ENCODE measurements at regions not wholly inside any gene's neighbourhood (a gene's known extent, or its start where the extent isn't known, plus 50 kb on each side); places are given as distances from the start of the nearest gene placed in this dataset.

DNA sequence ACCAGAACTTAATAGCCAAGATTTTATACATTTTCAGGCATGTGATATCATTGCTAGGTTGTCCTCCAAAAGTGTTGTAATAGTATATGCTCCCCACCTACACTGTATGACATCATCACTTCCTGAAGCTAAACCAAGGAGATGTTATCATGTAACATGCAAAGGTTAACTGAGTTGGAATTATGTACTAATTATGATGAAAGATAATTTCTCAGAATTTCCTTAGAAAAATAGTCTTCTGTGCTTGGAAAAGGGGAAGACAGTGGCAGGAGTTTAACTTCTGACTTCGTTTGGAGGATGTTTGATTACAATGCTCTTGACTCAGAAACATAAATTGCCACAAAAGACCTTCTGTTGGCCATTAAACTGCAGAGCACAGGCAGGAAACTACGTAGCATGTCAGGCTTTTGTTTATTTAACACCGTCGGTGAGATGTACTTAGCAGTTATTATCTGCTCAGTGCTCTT, 83.6 kb upstream of the GUCY1A1 start:
- Histone ChIP-seq H3K79me1 (replicated peaks; ENCODE audit: low read length, poor library complexity, severe bottlenecking) (no peaks in the 10 kb centered on the region), H3K4me2 (ENCODE audit: low read length, poor library complexity, severe bottlenecking) (no peak overlapping the region), H3K9ac (ENCODE audit: low read length) (peak overlapping the region; percentile 10), H4K91ac (ENCODE audit: low read length) (no peak overlapping the region), H2BK15ac (ENCODE audit: low read depth, poor library complexity, severe bottlenecking) (no peak overlapping the region), H3K23ac (ENCODE audit: low read length in 2 of 2) (no peak overlapping the region), H3K27me3 (ENCODE audit: control insufficient read depth in 1 of 2, insufficient read depth in 1 of 2, low read length in 2 of 2) (no peaks in the 10 kb centered on the region), H2AFZ (ENCODE audit: low read depth, low read length) (no peak overlapping the region), H3K36me3 (ENCODE audit: control insufficient read depth in 1 of 2, insufficient read depth in 2 of 2, low read depth in 1 of 2, low read length in 2 of 2) (no peaks in the 10 kb centered on the region), H2BK12ac (ENCODE audit: low read length in 2 of 2) (no peak overlapping the region), H2AK5ac (ENCODE audit: low read length, severe bottlenecking) (no peak overlapping the region), H3K4ac (ENCODE audit: low read depth in 1 of 2, low read length in 2 of 2) (no peak overlapping the region), H2BK5ac (ENCODE audit: low read depth, low read length, poor library complexity, severe bottlenecking) (no peak overlapping the region), H3K4me1 (ENCODE audit: control insufficient read depth, insufficient read depth, low read depth, low read length) (no peaks in the 10 kb centered on the region), H3K14ac (ENCODE audit: low read length in 2 of 2) (no peak overlapping the region), H2BK120ac (ENCODE audit: low read depth, low read length) (no peak overlapping the region), H3K9me3 (ENCODE audit: control insufficient read depth, low read length) (no peaks in the 10 kb centered on the region), H4K8ac (ENCODE audit: low read length) (no peak overlapping the region), H3K4me3 (ENCODE audit: insufficient read depth in 1 of 2, low read depth in 1 of 2, low read length in 2 of 2) (no peak overlapping the region), H3K18ac (ENCODE audit: low read depth in 1 of 2, low read length in 2 of 2) (no peak overlapping the region), H3K27ac (ENCODE audit: low read length, poor library complexity, severe bottlenecking) (peak overlapping the region; percentile 4)
- DNase-seq: peak; percentile 82
- 3% methylated on average over 4 of the region's 4 CpGs for WGBS

DNA sequence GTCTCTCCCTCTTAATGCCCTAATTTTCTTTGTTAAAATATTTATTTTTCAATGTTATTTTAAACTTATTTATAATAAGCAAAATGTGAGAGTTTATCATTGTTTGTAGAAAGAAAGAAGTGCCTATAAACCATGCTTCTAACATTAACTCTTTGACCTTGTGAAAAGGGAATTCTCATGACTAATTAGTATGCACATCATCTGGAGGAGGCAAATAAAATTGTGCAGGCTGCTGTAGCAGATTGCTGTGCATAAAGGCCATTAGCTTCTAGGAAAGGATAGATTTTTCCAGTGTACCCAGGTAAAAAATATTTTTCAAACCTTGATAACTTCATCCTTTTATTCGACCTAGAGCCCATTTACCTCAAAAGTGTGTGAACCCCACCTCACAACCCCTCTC, 84.6 kb upstream of the GUCY1A1 start:
- no peak overlapping the region for H4K8ac ChIP-seq (ENCODE audit: low read length)
- H3K4me2 ChIP-seq (ENCODE audit: low read length, poor library complexity, severe bottlenecking): no peak overlapping the region

DNA sequence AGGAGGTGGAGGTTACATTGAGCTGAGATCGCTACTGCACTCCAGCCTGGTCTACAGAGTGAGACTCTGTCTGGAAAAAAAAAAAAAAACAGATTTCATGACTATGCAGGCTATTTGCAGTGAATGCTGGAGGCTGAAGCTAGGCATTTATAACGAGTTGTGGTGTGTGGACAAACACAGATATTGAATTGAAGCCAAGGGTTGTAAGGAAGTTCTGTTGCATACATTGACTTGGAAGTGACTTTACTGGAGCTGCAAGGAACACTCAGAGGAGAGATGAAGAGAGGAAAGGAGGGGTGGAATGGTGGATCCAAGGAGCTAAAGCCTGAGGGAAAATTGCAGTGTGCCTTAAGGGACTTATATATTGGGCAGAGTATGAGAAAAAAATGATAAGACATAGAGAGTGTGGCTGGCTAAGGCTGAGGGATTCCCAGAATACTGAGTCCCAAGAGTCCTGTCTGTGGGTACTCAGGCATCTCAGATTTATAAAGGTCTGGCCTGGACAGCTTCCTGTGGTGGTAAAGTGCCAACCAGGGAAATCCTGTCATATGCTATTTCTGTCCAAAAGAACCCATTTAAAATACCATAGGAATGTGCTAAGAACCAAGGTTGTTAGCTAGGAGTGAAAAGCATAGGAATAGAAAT, 87.8 kb upstream of the GUCY1A1 start:
- Histone ChIP-seq H2BK12ac (ENCODE audit: low read length in 2 of 2) (peak overlapping the region in 1 of 2 experiments; percentile 63), H2BK120ac (ENCODE audit: low read depth, low read length) (no peak overlapping the region)
- WGBS: 57% methylated on average over 2 of the region's 2 CpGs

More for the DNA sequence above, 84.6 kb upstream of the GUCY1A1 start:
- H2AK5ac ChIP-seq (ENCODE audit: low read length, severe bottlenecking): no peak overlapping the region
- H2BK5ac ChIP-seq (ENCODE audit: low read depth, low read length, poor library complexity, severe bottlenecking): no peak overlapping the region
- H3K4me3 ChIP-seq (ENCODE audit: insufficient read depth in 1 of 2, low read depth in 1 of 2, low read length in 2 of 2): no peak overlapping the region
- WGBS: 60% methylated on average over 1 of the region's 1 CpG
- no peak overlapping the region for H3K23ac ChIP-seq (ENCODE audit: low read length in 2 of 2)
- H2BK120ac ChIP-seq (ENCODE audit: low read depth, low read length): no peak overlapping the region
- H3K27me3 ChIP-seq (ENCODE audit: control insufficient read depth in 1 of 2, insufficient read depth in 1 of 2, low read length in 2 of 2): no peaks in the 10 kb centered on the region
- H4K91ac ChIP-seq (ENCODE audit: low read length): no peak overlapping the region
- H3K27ac ChIP-seq (ENCODE audit: low read length, poor library complexity, severe bottlenecking): no peak overlapping the region
- no peak overlapping the region for H3K14ac ChIP-seq (ENCODE audit: low read length in 2 of 2)
- no peaks in the 10 kb centered on the region for H3K36me3 ChIP-seq (ENCODE audit: control insufficient read depth in 1 of 2, insufficient read depth in 2 of 2, low read depth in 1 of 2, low read length in 2 of 2)
- no peak overlapping the region for H3K9ac ChIP-seq (ENCODE audit: low read length)
- no peak overlapping the region for H2BK15ac ChIP-seq (ENCODE audit: low read depth, poor library complexity, severe bottlenecking)
- H3K18ac ChIP-seq (ENCODE audit: low read depth in 1 of 2, low read length in 2 of 2): no peak overlapping the region
- no peak for DNase-seq
- no peaks in the 10 kb centered on the region for H3K9me3 ChIP-seq (ENCODE audit: control insufficient read depth, low read length)
- no peak overlapping the region for H2AFZ ChIP-seq (ENCODE audit: low read depth, low read length)
- no peaks in the 10 kb centered on the region for H3K4me1 ChIP-seq (ENCODE audit: control insufficient read depth, insufficient read depth, low read depth, low read length)
- H3K79me1 ChIP-seq (replicated peaks; ENCODE audit: low read length, poor library complexity, severe bottlenecking): no peaks in the 10 kb centered on the region
- no peak overlapping the region for H3K4ac ChIP-seq (ENCODE audit: low read depth in 1 of 2, low read length in 2 of 2)
- H2BK12ac ChIP-seq (ENCODE audit: low read length in 2 of 2): no peak overlapping the region

DNA sequence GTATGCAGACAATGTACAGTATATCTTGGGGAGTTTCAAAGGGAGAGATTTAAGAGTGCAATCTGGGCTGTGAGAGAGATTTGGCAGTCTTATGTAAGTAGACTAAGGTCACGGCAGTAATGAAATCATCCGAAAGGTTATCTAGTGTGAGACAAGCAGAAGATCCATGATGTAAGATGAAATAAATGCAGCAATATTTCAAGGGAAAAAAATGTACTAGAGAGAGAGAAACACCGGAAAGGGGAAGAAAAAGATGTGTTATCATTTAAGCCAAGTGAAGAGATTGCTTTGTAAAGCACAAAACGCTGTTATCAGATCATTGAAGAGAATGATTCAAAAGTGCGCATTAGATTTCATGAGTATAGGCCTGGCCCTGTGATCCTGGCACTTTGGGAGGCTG, 88.4 kb upstream of the GUCY1A1 start:
- no peak overlapping the region for H3K9ac ChIP-seq (ENCODE audit: low read length)
- no peak overlapping the region for H2AK5ac ChIP-seq (ENCODE audit: low read length, severe bottlenecking)
- H2BK12ac ChIP-seq (ENCODE audit: low read length in 2 of 2): no peak overlapping the region
- no peaks in the 10 kb centered on the region for H3K9me3 ChIP-seq (ENCODE audit: control insufficient read depth, low read length)
- DNase-seq: no peak
- H3K14ac ChIP-seq (ENCODE audit: low read length in 2 of 2): no peak overlapping the region
- H3K23ac ChIP-seq (ENCODE audit: low read length in 2 of 2): no peak overlapping the region
- WGBS: 82% methylated on average over 5 of the region's 5 CpGs
- no peak overlapping the region for H3K18ac ChIP-seq (ENCODE audit: low read depth in 1 of 2, low read length in 2 of 2)
- H3K4me2 ChIP-seq (ENCODE audit: low read length, poor library complexity, severe bottlenecking): no peak overlapping the region
- H3K4me3 ChIP-seq (ENCODE audit: insufficient read depth in 1 of 2, low read depth in 1 of 2, low read length in 2 of 2): no peak overlapping the region
- no peak overlapping the region for H4K91ac ChIP-seq (ENCODE audit: low read length)
- H3K4ac ChIP-seq (ENCODE audit: low read depth in 1 of 2, low read length in 2 of 2): no peak overlapping the region
- H4K8ac ChIP-seq (ENCODE audit: low read length): no peak overlapping the region
- H2BK15ac ChIP-seq (ENCODE audit: low read depth, poor library complexity, severe bottlenecking): no peak overlapping the region
- H3K79me1 ChIP-seq (replicated peaks; ENCODE audit: low read length, poor library complexity, severe bottlenecking): no peaks in the 10 kb centered on the region
- no peaks in the 10 kb centered on the region for H3K27me3 ChIP-seq (ENCODE audit: control insufficient read depth in 1 of 2, insufficient read depth in 1 of 2, low read length in 2 of 2)
- H3K27ac ChIP-seq (ENCODE audit: low read length, poor library complexity, severe bottlenecking): no peak overlapping the region
- no peak overlapping the region for H2BK5ac ChIP-seq (ENCODE audit: low read depth, low read length, poor library complexity, severe bottlenecking)
- no peak overlapping the region for H2AFZ ChIP-seq (ENCODE audit: low read depth, low read length)
- no peak overlapping the region for H2BK120ac ChIP-seq (ENCODE audit: low read depth, low read length)
- no peaks in the 10 kb centered on the region for H3K4me1 ChIP-seq (ENCODE audit: control insufficient read depth, insufficient read depth, low read depth, low read length)
- H3K36me3 ChIP-seq (ENCODE audit: control insufficient read depth in 1 of 2, insufficient read depth in 2 of 2, low read depth in 1 of 2, low read length in 2 of 2): no peaks in the 10 kb centered on the region

More for the DNA sequence above, 87.8 kb upstream of the GUCY1A1 start:
- H2AFZ ChIP-seq (ENCODE audit: low read depth, low read length): no peak overlapping the region
- H3K27me3 ChIP-seq (ENCODE audit: control insufficient read depth in 1 of 2, insufficient read depth in 1 of 2, low read length in 2 of 2): no peaks in the 10 kb centered on the region
- no peak overlapping the region for H3K14ac ChIP-seq (ENCODE audit: low read length in 2 of 2)
- H3K18ac ChIP-seq (ENCODE audit: low read depth in 1 of 2, low read length in 2 of 2): peak overlapping the region in 1 of 2 experiments; percentile 21
- H3K9me3 ChIP-seq (ENCODE audit: control insufficient read depth, low read length): no peaks in the 10 kb centered on the region
- H3K4me3 ChIP-seq (ENCODE audit: insufficient read depth in 1 of 2, low read depth in 1 of 2, low read length in 2 of 2): no peak overlapping the region
- H3K36me3 ChIP-seq (ENCODE audit: control insufficient read depth in 1 of 2, insufficient read depth in 2 of 2, low read depth in 1 of 2, low read length in 2 of 2): no peaks in the 10 kb centered on the region
- peak; percentile 59 for DNase-seq
- peak overlapping the region; percentile 36 for H2AK5ac ChIP-seq (ENCODE audit: low read length, severe bottlenecking)
- H4K8ac ChIP-seq (ENCODE audit: low read length): no peak overlapping the region
- H2BK5ac ChIP-seq (ENCODE audit: low read depth, low read length, poor library complexity, severe bottlenecking): no peak overlapping the region
- H3K23ac ChIP-seq (ENCODE audit: low read length in 2 of 2): no peak overlapping the region
- H3K4me2 ChIP-seq (ENCODE audit: low read length, poor library complexity, severe bottlenecking): no peak overlapping the region
- peak overlapping the region; percentile 19 for H3K27ac ChIP-seq (ENCODE audit: low read length, poor library complexity, severe bottlenecking)
- no peaks in the 10 kb centered on the region for H3K79me1 ChIP-seq (replicated peaks; ENCODE audit: low read length, poor library complexity, severe bottlenecking)
- H4K91ac ChIP-seq (ENCODE audit: low read length): no peak overlapping the region
- no peaks in the 10 kb centered on the region for H3K4me1 ChIP-seq (ENCODE audit: control insufficient read depth, insufficient read depth, low read depth, low read length)
- H3K4ac ChIP-seq (ENCODE audit: low read depth in 1 of 2, low read length in 2 of 2): peak overlapping the region in 1 of 2 experiments; percentile 49
- H2BK15ac ChIP-seq (ENCODE audit: low read depth, poor library complexity, severe bottlenecking): no peak overlapping the region
- no peak overlapping the region for H3K9ac ChIP-seq (ENCODE audit: low read length)

All from mesenchymal stem cell (in vitro differentiated cells and primary cell).